DMS79 treated with DMSO at 0.1 percent for 48 hours (cell line): ENCODE measurements at regions not wholly inside any gene's neighbourhood (a gene's known extent, or its start where the extent isn't known, plus 50 kb on each side); places are given as distances from the start of the nearest gene placed in this dataset.
"Not testable (repeated sequence)": the region's sequence is repeated elsewhere in the genome, so short reads cannot be mapped to it uniquely, and the experiment has no call there.

ENCODE experiments used
- DNase-seq: peaks from one replicate; lab custom pipeline; 2025; lab: John Stamatoyannopoulos, UW

DNA sequence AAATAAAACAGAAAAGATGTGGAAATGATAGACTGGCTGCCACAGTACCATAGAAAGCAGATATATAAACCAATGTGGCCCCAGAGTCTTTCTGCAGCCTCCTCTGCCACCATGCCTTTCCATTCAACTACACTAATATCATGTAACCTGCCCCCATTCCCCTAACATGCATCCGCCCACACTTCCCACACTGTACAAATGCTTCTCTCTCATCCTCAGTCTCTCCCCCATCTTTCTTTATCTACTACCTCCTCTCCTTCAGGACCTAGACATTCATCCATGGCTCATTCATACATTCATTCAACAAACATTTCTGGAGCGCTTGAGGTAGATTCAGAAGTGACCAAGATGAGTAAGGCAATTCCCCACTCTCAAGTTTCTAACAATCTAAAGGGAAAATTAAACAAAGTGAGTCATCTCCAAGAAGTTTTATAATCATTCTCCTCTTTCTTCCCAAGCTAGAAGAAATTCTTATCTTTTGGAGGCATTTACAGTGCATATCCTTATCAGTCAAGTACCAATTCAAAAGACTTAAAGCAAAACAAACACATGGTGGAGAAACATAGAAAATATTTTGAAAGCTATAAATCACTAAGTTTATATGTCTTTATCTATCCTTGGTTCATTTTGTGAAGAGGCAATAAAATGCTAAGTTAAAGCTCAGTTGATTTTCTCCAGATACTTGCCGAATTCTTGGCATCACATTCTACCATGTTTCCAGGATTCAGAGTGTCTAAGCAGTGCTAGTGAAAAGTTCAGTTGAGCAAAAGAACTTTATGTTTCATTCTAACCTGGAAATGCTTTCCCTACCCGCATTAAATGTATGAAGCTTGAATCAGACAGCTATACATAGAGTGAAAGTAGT is 70.5 kb upstream of the FRMD6 start:
- no peak for DNase-seq

GRCh38 chr14:51582437-51582836 is 69.3 kb upstream of the FRMD6 start:
- no peak for DNase-seq

DNA sequence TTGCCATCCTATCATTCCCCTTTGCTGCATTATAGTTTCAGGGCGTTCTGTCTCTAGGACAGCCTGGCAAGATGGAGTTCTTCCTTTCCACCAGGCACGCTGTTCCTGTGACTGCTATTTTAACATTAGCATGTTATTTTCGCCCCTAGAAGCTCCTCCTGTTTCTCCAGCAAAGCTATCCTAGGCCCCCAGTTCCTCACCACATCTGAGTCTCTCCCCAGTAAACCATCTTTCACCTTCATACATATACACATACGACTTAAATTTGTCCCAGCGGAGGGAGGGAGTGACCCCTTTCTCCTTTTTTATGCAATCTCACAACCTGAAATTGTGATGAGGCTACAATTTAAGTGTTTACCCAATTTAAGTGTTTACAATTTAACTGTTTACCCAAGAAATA is 66.7 kb upstream of the FRMD6 start:
- no peak for DNase-seq

- no peak for DNase-seq
Measured at GRCh38 chr14:51592836-51593235, 58.9 kb upstream of the FRMD6 start.

- no peak for DNase-seq
Measured at GRCh38 chr14:51593397-51593796, 58.3 kb upstream of the FRMD6 start.

- DNase-seq = no peak
Measured at GRCh38 chr14:51595881-51596455, 55.7 kb upstream of the FRMD6 start.

DNA sequence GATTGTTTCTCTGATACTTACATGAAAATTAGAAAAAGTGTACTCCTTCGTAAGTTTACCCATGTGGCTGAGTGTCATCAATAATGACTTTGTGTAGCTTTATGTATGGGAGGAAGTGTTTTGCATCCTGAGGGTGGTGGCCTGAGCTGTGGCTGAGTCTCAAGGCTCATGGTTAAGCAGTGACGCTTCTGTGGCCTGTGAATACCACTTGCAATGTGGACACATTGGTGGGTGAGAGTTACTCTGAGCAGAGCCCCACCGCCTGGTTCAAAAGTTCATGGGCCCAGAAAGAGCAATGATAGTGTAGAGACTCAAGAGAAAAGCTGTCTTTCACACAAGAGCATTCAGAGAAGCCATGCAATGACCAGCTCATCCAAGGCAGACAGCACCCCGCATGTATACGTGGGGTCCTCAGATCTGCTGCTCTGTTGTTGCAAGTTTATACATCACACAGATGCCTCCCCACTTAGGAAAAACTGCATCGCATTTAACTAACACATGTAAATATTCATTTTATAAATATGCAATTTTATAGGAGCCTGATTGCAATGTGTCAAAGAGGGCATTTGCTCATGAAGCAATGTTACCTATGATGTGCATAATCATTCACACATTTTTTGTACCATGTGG is 55.1 kb upstream of the FRMD6 start:
- DNase-seq = no peak

GRCh38 chr14:51597261-51598001 is 54.3 kb upstream of the FRMD6 start:
- DNase-seq = no peak

GRCh38 chr14:51598924-51599600 is 52.6 kb upstream of the FRMD6 start:
- DNase-seq = not testable (repeated sequence)

- DNase-seq = no peak
Measured at GRCh38 chr14:51600658-51601057, 51.1 kb upstream of the FRMD6 start.
